Kidney epithelial cell (primary cell): ENCODE measurements at regions not wholly inside any gene's neighbourhood (a gene's known extent, or its start where the extent isn't known, plus 50 kb on each side); places are given as distances from the start of the nearest gene placed in this dataset.

Source experiments
- DNase-seq: peaks from one replicate; pipeline ENCODE4 v3.0.0-alpha.2; 2010; ENCODE audit warnings: low read depth
- H3K27me3 ChIP-seq: 2 replicates; pipeline ENCODE4 v1.6.0; 2011; ENCODE audit warnings: low read length; ENCODE audit not compliant: control insufficient read depth, insufficient read depth
- H3K36me3 ChIP-seq: 2 replicates; pipeline ENCODE4 v1.5.1; 2011; ENCODE audit warnings: low read length; ENCODE audit not compliant: control insufficient read depth, insufficient read depth
- H3K4me3 ChIP-seq: 2 replicates; pipeline ENCODE4 v1.5.1; 2011; ENCODE audit warnings: low read depth, mild to moderate bottlenecking, control low read depth, low read length
- TF ChIP-seq, protein P1 (sequence below): IDR thresholded peaks from 2 replicates; pipeline ENCODE4 v1.5.1; 2011; ENCODE audit warnings: mild to moderate bottlenecking, moderate library complexity, low read length, control low read depth, inconsistent platforms; ENCODE audit not compliant: insufficient read depth, poor library complexity, severe bottlenecking

DNA sequence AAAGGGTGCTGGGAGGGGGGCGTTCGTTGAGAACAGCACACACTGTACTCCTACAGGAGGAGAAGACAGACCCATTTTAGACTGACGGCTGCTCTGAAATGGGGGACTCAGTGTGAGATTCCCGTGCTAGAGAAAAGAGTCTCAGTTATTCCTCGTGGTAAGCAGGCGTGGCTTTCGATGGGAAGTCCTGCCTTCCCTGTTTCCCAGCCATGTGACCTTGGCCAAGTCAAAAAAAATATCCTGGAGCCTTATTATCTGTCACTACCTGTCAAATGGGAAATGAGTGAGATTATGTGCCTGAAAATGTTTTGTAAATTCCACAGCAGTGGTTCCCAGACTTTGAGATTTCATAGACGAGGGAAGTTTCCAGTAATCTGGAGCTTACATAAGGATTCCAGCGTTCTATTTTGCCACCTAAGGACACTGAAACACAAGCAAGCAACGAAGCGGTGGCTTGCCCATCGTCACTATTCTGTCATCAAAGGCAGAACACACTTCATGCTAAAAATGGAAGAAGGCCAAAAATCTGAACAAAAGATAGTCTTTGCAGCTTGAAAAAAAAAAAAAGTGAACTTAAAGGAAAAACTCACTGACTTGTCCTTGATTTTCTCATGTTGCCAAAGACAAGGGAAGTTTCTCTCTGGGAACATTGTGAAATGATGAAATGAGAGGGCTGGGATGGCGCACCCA lies 253.4 kb upstream of the RPL38 start:
- peaks cover 19% of the 10 kb centered on the region for H3K27me3 ChIP-seq
- H3K4me3 ChIP-seq, result no peak overlapping the region
- no peak for DNase-seq
- H3K36me3 ChIP-seq, result no peaks in the 10 kb centered on the region
- TF ChIP-seq, protein P1, sequence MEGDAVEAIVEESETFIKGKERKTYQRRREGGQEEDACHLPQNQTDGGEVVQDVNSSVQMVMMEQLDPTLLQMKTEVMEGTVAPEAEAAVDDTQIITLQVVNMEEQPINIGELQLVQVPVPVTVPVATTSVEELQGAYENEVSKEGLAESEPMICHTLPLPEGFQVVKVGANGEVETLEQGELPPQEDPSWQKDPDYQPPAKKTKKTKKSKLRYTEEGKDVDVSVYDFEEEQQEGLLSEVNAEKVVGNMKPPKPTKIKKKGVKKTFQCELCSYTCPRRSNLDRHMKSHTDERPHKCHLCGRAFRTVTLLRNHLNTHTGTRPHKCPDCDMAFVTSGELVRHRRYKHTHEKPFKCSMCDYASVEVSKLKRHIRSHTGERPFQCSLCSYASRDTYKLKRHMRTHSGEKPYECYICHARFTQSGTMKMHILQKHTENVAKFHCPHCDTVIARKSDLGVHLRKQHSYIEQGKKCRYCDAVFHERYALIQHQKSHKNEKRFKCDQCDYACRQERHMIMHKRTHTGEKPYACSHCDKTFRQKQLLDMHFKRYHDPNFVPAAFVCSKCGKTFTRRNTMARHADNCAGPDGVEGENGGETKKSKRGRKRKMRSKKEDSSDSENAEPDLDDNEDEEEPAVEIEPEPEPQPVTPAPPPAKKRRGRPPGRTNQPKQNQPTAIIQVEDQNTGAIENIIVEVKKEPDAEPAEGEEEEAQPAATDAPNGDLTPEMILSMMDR, result no peak

DNA sequence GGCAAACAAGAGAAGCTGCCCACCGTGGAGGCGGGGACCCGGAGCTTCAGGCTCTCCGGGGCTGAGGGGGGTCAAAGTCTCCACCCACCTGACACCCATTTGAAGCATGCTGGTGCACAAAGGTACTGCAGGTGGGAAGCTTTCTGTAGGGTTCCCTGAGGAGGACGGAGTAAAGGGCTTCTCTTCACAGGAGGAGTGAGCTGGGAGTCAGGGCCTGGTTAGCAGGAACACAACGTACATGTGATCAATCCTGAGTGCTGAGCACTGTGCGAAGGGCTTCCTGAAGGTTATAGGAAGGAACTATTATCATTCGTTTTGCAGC lies 252.9 kb upstream of the RPL38 start:
- Histone ChIP-seq H3K27me3 (peaks cover 19% of the 10 kb centered on the region), H3K4me3 (no peak overlapping the region), H3K36me3 (no peaks in the 10 kb centered on the region)
- TF ChIP-seq, protein P1, result no peak
- no peak for DNase-seq

DNA sequence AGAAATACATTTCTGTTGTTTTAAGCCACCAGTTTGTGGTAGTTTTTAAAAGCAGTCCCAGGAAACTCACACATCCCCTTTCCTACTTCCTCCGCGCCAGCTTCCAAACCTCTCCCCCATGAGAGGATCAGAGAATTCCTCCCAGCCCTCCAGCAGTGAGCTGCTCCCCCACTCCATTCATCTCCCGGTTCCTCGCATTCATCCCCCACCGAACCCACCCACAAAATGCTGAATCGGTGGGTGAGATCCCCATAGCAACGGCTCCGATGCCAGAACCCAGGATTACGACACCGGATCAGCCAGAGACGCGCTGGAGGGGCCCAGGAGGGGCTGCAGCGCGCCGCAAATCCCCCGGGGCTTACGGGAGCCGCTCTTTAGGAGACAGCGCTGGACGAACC lies 251.4 kb upstream of the RPL38 start:
- DNase-seq, result no peak
- Histone ChIP-seq H3K4me3 (no peak overlapping the region), H3K36me3 (no peaks in the 10 kb centered on the region), H3K27me3 (peaks cover 19% of the 10 kb centered on the region)
- TF ChIP-seq, protein P1, result no peak

DNA sequence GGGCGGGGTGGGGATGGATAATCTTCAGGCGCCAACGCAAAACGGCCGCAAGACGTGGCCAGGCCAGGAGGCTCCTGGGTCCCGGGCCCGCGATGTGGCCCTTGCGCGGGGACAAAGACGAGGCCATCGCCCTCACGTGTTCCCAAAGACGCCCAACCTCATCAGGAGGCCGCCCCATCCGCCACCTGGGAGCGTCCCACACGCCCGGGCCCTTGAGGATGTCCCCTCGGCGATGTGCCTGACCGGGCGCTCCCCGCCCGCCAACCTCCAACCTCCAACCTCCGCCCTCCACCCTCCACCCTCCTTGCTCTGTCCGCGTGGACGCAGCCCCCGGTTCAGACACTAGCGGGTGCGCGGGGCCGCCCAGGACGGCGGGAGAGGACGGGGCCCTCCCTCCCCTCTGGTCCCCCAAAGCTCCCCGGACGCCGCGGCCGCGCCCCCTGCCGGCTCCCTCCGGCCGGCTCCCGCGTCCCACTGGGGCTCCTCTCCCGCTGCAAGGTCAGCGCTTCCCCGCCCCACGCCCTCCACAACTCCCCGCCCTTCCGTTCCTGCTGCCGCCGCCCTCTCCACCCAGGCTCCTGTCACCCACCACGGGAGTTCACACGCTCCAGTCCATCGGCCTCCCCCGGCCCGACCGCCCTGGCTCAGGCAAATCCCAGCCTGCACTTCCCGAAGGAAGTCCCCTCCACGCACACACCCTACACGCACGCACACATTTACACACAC lies 250.8 kb upstream of the RPL38 start:
- DNase-seq, result no peak
- Histone ChIP-seq H3K27me3 (peaks cover 19% of the 10 kb centered on the region), H3K36me3 (no peaks in the 10 kb centered on the region), H3K4me3 (no peak overlapping the region)
- TF ChIP-seq, protein P1, result no peak

DNA sequence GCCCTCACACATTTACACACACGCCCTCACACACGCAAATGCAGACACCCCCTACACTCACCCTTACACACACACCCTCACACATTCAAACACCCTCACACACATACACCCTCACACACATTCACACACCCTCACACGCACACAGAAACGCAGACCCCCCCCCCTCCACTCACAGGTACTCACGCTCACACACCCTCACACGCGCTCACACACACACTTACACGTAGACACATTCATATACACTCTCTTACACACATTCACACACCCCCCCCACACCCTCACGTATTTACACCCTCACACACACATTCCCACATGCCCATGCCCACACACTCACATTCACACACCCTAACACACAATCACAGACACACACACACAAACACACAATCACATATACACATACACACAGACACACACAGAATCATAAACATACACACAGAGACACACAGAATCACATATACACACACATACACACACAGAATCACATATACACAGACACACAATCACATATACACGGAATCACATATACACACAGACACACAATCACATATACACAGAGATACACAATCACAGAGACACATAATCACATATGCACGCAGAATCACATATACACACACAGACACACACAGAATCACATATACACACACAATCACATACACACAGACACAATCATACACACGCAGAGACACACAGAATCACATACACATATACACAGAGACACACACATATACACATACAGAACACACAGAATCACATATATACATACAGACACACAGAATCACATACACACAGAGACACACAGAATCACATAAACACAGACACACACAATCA lies 250.1 kb upstream of the RPL38 start:
- Histone ChIP-seq H3K36me3 (no peaks in the 10 kb centered on the region), H3K4me3 (no peak overlapping the region), H3K27me3 (peaks cover 19% of the 10 kb centered on the region)
- no peak for DNase-seq
- TF ChIP-seq, protein P1, result no peak
